ENCODE measurements at regions not wholly inside any gene's neighbourhood (a gene's known extent, or its start where the extent isn't known, plus 50 kb on each side); places are given as distances from the start of the nearest gene placed in this dataset.
A peak's percentile ranks its signal among the peaks of the same experiment; 100 is the strongest.

DNA sequence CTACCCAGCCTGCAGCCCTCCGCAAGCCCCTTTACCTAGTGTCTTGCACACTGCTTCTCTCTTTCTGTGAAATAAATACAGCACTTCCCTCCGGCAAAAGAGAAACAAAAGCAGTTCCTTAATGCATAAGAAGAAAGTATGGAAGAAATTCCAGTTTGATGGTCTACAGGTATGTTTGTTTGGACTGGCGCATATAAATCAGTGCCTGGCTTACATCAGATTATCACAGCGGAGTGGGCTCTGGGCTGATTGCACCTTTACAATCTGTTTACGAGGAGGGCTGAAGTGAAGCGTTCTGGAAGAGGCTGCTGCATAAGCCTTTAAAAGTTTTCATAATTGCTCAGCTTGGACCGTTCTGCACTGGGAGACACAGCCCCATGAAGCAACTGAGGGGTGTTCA lies 153.5 kb upstream of the FOXF1 start:
- Histone ChIP-seq H3K9me2 (ENCODE audit: insufficient read depth) (no peaks in the 10 kb centered on the region), H4K20me1 (ENCODE audit: insufficient read depth) (no peaks in the 10 kb centered on the region), H3K27ac (ENCODE audit: low read depth, low read length) (peak overlapping the region; percentile 83; the same call in 1 of the 2 replicates), H3K4me2 (ENCODE audit: low read length) (peak overlapping the region; percentile 75), H3K36me3 (ENCODE audit: control insufficient read depth in 1 of 2, insufficient read depth in 2 of 2, low read length in 2 of 2) (no peaks in the 10 kb centered on the region), H3K4me3 (replicated peaks in 1 of 2; ENCODE audit: low read depth in 1 of 2, low read length in 2 of 2) (no peak overlapping the region), H3K4me1 (ENCODE audit: control insufficient read depth in 1 of 2, insufficient read depth in 2 of 2, low read length in 2 of 2) (peaks cover 51 to 64% of the 10 kb centered on the region in 2 experiments), H2AFZ (ENCODE audit: low read depth, low read length, poor library complexity, severe bottlenecking) (no peak overlapping the region), H3K9me3 (ENCODE audit: control insufficient read depth in 1 of 2, insufficient read depth in 1 of 2, low read depth in 1 of 2, low read length in 2 of 2) (no peaks in the 10 kb centered on the region), H3K9ac (ENCODE audit: low read length) (peak overlapping the region; percentile 67), H3K79me2 (ENCODE audit: insufficient read depth, low read length) (no peaks in the 10 kb centered on the region), H3K27me3 (ENCODE audit: insufficient read depth, low read length) (no peaks in the 10 kb centered on the region)
- RAD21 ChIA-PET (ENCODE audit: low non-redundant PET in 1 of 2, low total read pairs in 2 of 2, uncharacterized antibody in 2 of 2, unreplicated experiment in 2 of 2), result no interaction called here
- CTCF ChIA-PET, result interaction anchor here (2.0 kb wide), 1 partner anchor 16 kb away, joined by 4 read pairs; no protein-coding TSS in a partner anchor
- DNase-seq (ENCODE audit: low read depth, low spot score), result no peak
- POLR2A ChIA-PET, result no interaction called here
- no peak for TF ChIP-seq ATF3 (IDR thresholded peaks at IDR 0.05)
- BruUV-seq (replicated peaks), result no TSS peak
- no peak for ATAC-seq
- intact Hi-C loops (cut with micrococcal nuclease), result no loop called here

DNA sequence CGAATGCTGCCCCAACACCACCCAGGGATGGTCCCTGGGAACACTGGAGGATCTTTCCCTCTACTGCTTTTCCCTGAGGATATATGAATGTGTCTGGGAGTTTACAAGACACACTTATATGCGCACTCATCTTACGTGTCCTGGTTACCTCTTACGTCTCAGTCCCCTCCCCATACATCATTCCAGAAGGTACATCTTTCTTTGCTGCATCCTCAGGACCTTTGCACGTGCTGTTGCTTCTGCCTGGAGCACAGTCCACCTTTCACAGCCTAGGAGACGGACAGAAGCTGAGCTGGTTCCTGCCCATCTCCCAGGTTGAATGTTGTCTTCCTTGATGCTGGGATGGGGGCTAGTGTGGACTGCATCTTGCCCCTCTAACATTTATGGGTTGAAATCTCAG lies 153.0 kb upstream of the FOXF1 start:
- peaks cover 51 to 59% of the 10 kb centered on the region in 2 experiments for H3K4me1 ChIP-seq (ENCODE audit: control insufficient read depth in 1 of 2, insufficient read depth in 2 of 2, low read length in 2 of 2)
- no peak overlapping the region for H3K4me3 ChIP-seq (replicated peaks in 1 of 2; ENCODE audit: low read depth in 1 of 2, low read length in 2 of 2)
- no TSS peak for BruUV-seq (replicated peaks)
- H3K79me2 ChIP-seq (ENCODE audit: insufficient read depth, low read length), result no peaks in the 10 kb centered on the region
- no peaks in the 10 kb centered on the region for H4K20me1 ChIP-seq (ENCODE audit: insufficient read depth)
- POLR2A ChIA-PET, result no interaction called here
- DNase-seq (ENCODE audit: low read depth, low spot score) (no peak), ATAC-seq (no peak)
- RAD21 ChIA-PET (ENCODE audit: low non-redundant PET in 1 of 2, low total read pairs in 2 of 2, uncharacterized antibody in 2 of 2, unreplicated experiment in 2 of 2), result no interaction called here
- no peak overlapping the region for H2AFZ ChIP-seq (ENCODE audit: low read depth, low read length, poor library complexity, severe bottlenecking)
- peak overlapping the region; percentile 67; the same call in 1 of the 2 replicates for H3K9ac ChIP-seq (ENCODE audit: low read length)
- peak overlapping the region; percentile 3; the same call in 1 of the 2 replicates for H3K4me2 ChIP-seq (ENCODE audit: low read length)
- H3K36me3 ChIP-seq (ENCODE audit: control insufficient read depth in 1 of 2, insufficient read depth in 2 of 2, low read length in 2 of 2), result no peaks in the 10 kb centered on the region
- H3K27ac ChIP-seq (ENCODE audit: low read depth, low read length), result no peak overlapping the region
- no peaks in the 10 kb centered on the region for H3K27me3 ChIP-seq (ENCODE audit: insufficient read depth, low read length)
- H3K9me3 ChIP-seq (ENCODE audit: control insufficient read depth in 1 of 2, insufficient read depth in 1 of 2, low read depth in 1 of 2, low read length in 2 of 2), result no peaks in the 10 kb centered on the region
- CTCF ChIA-PET, result interaction anchor here (2.0 kb wide), 1 partner anchor 17 kb away, joined by 4 read pairs; no protein-coding TSS in a partner anchor
- TF ChIP-seq, protein P1, sequence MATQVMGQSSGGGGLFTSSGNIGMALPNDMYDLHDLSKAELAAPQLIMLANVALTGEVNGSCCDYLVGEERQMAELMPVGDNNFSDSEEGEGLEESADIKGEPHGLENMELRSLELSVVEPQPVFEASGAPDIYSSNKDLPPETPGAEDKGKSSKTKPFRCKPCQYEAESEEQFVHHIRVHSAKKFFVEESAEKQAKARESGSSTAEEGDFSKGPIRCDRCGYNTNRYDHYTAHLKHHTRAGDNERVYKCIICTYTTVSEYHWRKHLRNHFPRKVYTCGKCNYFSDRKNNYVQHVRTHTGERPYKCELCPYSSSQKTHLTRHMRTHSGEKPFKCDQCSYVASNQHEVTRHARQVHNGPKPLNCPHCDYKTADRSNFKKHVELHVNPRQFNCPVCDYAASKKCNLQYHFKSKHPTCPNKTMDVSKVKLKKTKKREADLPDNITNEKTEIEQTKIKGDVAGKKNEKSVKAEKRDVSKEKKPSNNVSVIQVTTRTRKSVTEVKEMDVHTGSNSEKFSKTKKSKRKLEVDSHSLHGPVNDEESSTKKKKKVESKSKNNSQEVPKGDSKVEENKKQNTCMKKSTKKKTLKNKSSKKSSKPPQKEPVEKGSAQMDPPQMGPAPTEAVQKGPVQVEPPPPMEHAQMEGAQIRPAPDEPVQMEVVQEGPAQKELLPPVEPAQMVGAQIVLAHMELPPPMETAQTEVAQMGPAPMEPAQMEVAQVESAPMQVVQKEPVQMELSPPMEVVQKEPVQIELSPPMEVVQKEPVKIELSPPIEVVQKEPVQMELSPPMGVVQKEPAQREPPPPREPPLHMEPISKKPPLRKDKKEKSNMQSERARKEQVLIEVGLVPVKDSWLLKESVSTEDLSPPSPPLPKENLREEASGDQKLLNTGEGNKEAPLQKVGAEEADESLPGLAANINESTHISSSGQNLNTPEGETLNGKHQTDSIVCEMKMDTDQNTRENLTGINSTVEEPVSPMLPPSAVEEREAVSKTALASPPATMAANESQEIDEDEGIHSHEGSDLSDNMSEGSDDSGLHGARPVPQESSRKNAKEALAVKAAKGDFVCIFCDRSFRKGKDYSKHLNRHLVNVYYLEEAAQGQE (IDR thresholded peaks at IDR 0.05; ENCODE audit: low read depth), result no peak
- H3K9me2 ChIP-seq (ENCODE audit: insufficient read depth), result no peaks in the 10 kb centered on the region
- intact Hi-C loops (cut with micrococcal nuclease), result no loop called here
